Small intestine (tissue), 7 donors: ENCODE measurements at regions not wholly inside any gene's neighbourhood (a gene's known extent, or its start where the extent isn't known, plus 50 kb on each side); places are given as distances from the start of the nearest gene placed in this dataset.
A peak's percentile ranks its signal among the peaks of the same experiment; 100 is the strongest.

Experiments
- DNase-seq, 2 donors: peaks; one replicate each; pipeline versions ENCODE4 v3.0.0 to v3.0.0-alpha.2; 2013
- FAIRE-seq: peaks from 2 replicates; lab custom pipeline; 2012; peaks lifted over from hg19 to GRCh38; lab: Jason Lieb, UNC
- H3K27ac ChIP-seq, 3 donors: one replicate each; pipeline ENCODE4 v1.5.1; 2013; ENCODE audit warnings: low read length in 2 of 3, mild to moderate bottlenecking in 2 of 3, control low read depth in 1 of 3, inconsistent platforms in 1 of 3, low read depth in 1 of 3, moderate library complexity in 1 of 3
- H3K27me3 ChIP-seq, 3 donors: one replicate each; pipeline ENCODE4 v1.6.1; 2013; ENCODE audit warnings: low read length in 3 of 3, inconsistent platforms in 1 of 3; ENCODE audit not compliant: control insufficient read depth in 3 of 3, insufficient read depth in 3 of 3
- H3K36me3 ChIP-seq, 3 donors: one replicate each; pipeline ENCODE4 v1.6.1; 2013; ENCODE audit warnings: low read length in 3 of 3, inconsistent platforms in 1 of 3, low read depth in 1 of 3, mild to moderate bottlenecking in 1 of 3, moderate library complexity in 1 of 3; ENCODE audit not compliant: control insufficient read depth in 3 of 3, insufficient read depth in 2 of 3
- H3K4me1 ChIP-seq, 3 donors: one replicate each; pipeline ENCODE4 v1.6.1; 2013; ENCODE audit warnings: low read length in 2 of 3, inconsistent platforms in 1 of 3, low read depth in 1 of 3, mild to moderate bottlenecking in 1 of 3, moderate library complexity in 1 of 3; ENCODE audit not compliant: control insufficient read depth in 3 of 3, insufficient read depth in 2 of 3
- H3K4me3 ChIP-seq, 3 donors: one replicate each; pipeline ENCODE4 v1.5.1; 2013; ENCODE audit warnings: low read length in 3 of 3, control low read depth in 1 of 3, inconsistent platforms in 1 of 3, low read depth in 1 of 3, mild to moderate bottlenecking in 1 of 3, moderate library complexity in 1 of 3
- H3K9me3 ChIP-seq, 2 donors: one replicate each; pipeline ENCODE4 v1.6.1; 2013; ENCODE audit warnings: low read depth in 1 of 2, low read length in 1 of 2; ENCODE audit not compliant: control insufficient read depth in 2 of 2, insufficient read depth in 1 of 2
- whole genome bisulfite sequencing, 3 donors: extraction: QIAGEN DNeasy Blood & Tissue Kit; methylation state at CpG; one replicate each; pipeline ENCODE4 v1.1.7; 2013; 5-methylcytosine and 5-hydroxymethylcytosine counted together
- donor health status: healthy with polysubstance abuse.
- donor health status: control.
- donor health status: control.
- donor health status: Bipolar disorder and iron deficiency.
- donor health status: healthy.

GRCh38 chr4:38452009-38452408 is 212.0 kb upstream of the KLF3 start:
- H3K9me3 ChIP-seq: no peaks in the 10 kb centered on the region
- peaks cover 0 to 35% (median 2%) of the 10 kb centered on the region in 3 donors for H3K4me1 ChIP-seq
- no peak overlapping the region for H3K27ac ChIP-seq
- H3K27me3 ChIP-seq: no peaks in the 10 kb centered on the region
- peak in 1 of 2 donors; percentile 7 for DNase-seq
- no peak for FAIRE-seq
- H3K4me3 ChIP-seq: no peak overlapping the region
- H3K36me3 ChIP-seq: no peaks in the 10 kb centered on the region

DNA sequence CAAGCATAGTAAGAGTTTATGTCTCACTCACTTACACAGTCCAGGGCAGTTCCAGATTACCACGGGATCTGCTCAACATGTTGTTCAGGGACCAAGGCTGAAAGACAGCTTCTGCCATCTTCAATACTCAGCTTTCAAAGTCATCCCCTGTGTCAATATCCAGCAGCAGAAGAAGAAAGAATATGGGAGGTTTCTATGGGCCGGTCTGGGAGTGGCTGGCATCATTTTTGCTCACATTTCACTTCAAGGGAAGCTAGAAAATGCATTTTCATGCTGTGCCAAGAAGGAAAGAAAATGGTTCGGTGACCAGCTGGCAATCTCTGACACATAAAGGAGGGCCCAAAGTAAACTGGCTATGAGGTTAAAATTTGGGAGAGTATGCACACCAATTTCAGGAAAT is 211.5 kb upstream of the KLF3 start:
- no peak overlapping the region for H3K27ac ChIP-seq
- peaks cover 0 to 35% (median 2%) of the 10 kb centered on the region in 3 donors for H3K4me1 ChIP-seq
- FAIRE-seq (no peak), DNase-seq (no peak)
- no peaks in the 10 kb centered on the region for H3K36me3 ChIP-seq
- no peaks in the 10 kb centered on the region for H3K27me3 ChIP-seq
- no peaks in the 10 kb centered on the region for H3K9me3 ChIP-seq
- 63 to 80% (median 72%) methylated on average over 3 of the region's 3 CpGs for WGBS, 3 donors
- no peak overlapping the region for H3K4me3 ChIP-seq

DNA sequence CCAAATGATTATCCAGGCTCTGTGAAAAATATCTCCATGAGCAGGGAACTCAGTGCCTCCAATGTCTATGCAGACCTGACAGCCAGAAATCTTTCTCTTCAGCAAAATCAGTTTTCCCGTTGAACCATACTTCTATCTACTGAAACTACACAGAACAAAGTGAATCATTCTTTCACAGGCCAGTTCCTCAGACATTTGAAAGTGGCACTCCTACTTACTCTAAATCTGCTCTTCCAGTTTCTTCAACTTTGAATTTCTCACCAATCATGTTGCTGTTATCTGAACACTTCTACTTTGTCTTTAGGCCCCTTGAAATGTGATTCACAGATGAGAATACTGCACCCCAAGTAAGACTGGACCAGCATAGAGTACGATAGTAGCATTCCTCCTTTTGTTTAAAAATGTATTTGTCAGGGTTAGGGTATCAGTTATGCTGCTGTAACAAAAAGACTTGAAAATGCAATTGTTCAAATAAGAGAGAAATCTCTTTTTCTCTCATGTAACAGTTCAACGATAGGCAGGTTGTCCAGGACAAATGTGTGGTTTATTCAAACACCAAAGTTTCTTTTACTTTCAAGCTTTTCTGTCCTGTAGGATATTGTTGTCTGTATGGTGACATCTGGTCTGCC is 210.6 kb upstream of the KLF3 start:
- DNase-seq (no peak), FAIRE-seq (no peak)
- Histone ChIP-seq H3K27me3 (no peaks in the 10 kb centered on the region), H3K4me1 (peaks cover 0 to 35% (median 2%) of the 10 kb centered on the region in 3 donors), H3K4me3 (no peak overlapping the region), H3K27ac (no peak overlapping the region), H3K9me3 (no peaks in the 10 kb centered on the region), H3K36me3 (no peaks in the 10 kb centered on the region)
- WGBS, 3 donors: 87 to 94% (median 94%) methylated on average over 3 of the region's 3 CpGs

GRCh38 chr4:38454284-38454683 is 209.7 kb upstream of the KLF3 start:
- no peak overlapping the region for H3K4me3 ChIP-seq
- WGBS, 3 donors: 79 to 89% (median 83%) methylated on average over 3 of the region's 3 CpGs
- FAIRE-seq: no peak

DNA sequence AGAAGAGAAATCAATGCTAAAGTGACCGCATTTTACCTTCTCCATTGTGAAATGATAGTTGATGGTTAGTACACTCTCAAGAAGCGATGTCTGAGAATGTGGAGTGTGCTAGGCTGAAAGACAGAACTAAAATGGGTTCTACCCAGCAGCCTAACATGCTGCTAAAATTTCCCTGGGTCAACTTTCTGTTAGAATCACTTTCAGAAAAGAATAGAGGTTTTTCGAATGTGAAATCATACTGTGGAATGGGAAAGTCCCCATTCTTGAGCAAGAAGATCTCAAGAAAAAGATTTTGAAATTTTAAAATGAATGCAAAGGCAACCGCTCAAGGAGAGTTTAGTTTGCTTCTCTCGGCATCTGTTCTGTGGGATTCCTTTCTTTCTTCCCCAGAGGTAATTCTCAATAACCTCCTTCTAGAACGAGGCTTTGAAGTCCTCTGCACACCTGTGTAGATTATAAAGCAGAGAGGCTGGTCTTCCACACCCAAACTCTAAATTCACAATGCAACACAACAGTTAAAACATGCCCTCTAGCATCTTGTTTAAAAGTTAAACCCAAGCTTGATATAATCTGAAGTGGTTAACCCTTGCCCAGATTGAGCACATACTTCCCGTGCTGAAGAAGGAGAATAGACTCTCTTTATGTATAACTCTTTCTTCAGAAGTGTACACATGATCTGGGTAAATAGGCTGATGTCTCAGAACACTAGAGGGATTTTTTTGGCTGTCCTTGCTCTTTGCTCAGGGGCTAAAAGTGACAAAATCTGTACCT is 208.7 kb upstream of the KLF3 start:
- DNase-seq: peak; percentile 46 to 51
- H3K4me3 ChIP-seq: no peak overlapping the region
- H3K27me3 ChIP-seq: no peaks in the 10 kb centered on the region
- peak overlapping the region in 1 of 3 donors; percentile 67 for H3K27ac ChIP-seq
- H3K9me3 ChIP-seq: no peaks in the 10 kb centered on the region
- no peak for FAIRE-seq
- H3K4me1 ChIP-seq: peaks cover 0 to 26% (median 2%) of the 10 kb centered on the region in 3 donors
- no peaks in the 10 kb centered on the region for H3K36me3 ChIP-seq
- 27 to 55% (median 38%) methylated on average over 7 of the region's 7 CpGs for WGBS, 3 donors

More at GRCh38 chr4:38454284-38454683, 209.7 kb upstream of the KLF3 start:
- Histone ChIP-seq H3K9me3 (no peaks in the 10 kb centered on the region), H3K36me3 (no peaks in the 10 kb centered on the region), H3K27me3 (no peaks in the 10 kb centered on the region), H3K4me1 (peaks cover 0 to 35% (median 2%) of the 10 kb centered on the region in 3 donors), H3K27ac (no peak overlapping the region)
- no peak for DNase-seq

GRCh38 chr4:38456096-38456495 is 207.9 kb upstream of the KLF3 start:
- Histone ChIP-seq H3K4me3 (no peak overlapping the region), H3K9me3 (no peaks in the 10 kb centered on the region), H3K27ac (peak overlapping the region in 2 of 3 donors; percentile 34 to 67), H3K4me1 (peaks cover 0 to 19% (median 2%) of the 10 kb centered on the region in 3 donors), H3K36me3 (no peaks in the 10 kb centered on the region), H3K27me3 (no peaks in the 10 kb centered on the region)
- WGBS, 3 donors: 33 to 65% (median 36%) methylated on average over 1 of the region's 1 CpG
- DNase-seq (peak in 1 of 2 donors; percentile 44), FAIRE-seq (no peak)

- Histone ChIP-seq H3K4me3 (no peak overlapping the region), H3K27me3 (no peaks in the 10 kb centered on the region), H3K36me3 (no peaks in the 10 kb centered on the region), H3K27ac (no peak overlapping the region), H3K4me1 (peaks cover 0 to 5% (median 0%) of the 10 kb centered on the region in 3 donors), H3K9me3 (peaks cover 0 to under 1% of the 10 kb centered on the region in 2 donors)
- no peak for DNase-seq
- 89 to 95% (median 90%) methylated on average over 7 of the region's 7 CpGs for WGBS, 3 donors
- FAIRE-seq: no peak
Measured at GRCh38 chr4:38461342-38461741, 202.7 kb upstream of the KLF3 start.

- WGBS, 3 donors: 31 to 54% (median 53%) methylated on average over 6 of the region's 6 CpGs
- no peak for FAIRE-seq
- no peak overlapping the region for H3K27ac ChIP-seq
Measured at GRCh38 chr4:38462367-38463055, 201.5 kb upstream of the KLF3 start.

More at GRCh38 chr4:38462367-38463055, 201.5 kb upstream of the KLF3 start:
- H3K36me3 ChIP-seq: no peaks in the 10 kb centered on the region
- no peak overlapping the region for H3K4me3 ChIP-seq
- no peaks in the 10 kb centered on the region for H3K27me3 ChIP-seq
- DNase-seq: peak; percentile 36 to 47
- H3K4me1 ChIP-seq: no peaks in the 10 kb centered on the region
- H3K9me3 ChIP-seq: peaks cover 0 to 10% of the 10 kb centered on the region in 2 donors
